ENCODE measurements at regions not wholly inside any gene's neighbourhood (a gene's known extent, or its start where the extent isn't known, plus 50 kb on each side); places are given as distances from the start of the nearest gene placed in this dataset.
"Not testable (repeated sequence)": the region's sequence is repeated elsewhere in the genome, so short reads cannot be mapped to it uniquely, and the experiment has no call there.

DNA sequence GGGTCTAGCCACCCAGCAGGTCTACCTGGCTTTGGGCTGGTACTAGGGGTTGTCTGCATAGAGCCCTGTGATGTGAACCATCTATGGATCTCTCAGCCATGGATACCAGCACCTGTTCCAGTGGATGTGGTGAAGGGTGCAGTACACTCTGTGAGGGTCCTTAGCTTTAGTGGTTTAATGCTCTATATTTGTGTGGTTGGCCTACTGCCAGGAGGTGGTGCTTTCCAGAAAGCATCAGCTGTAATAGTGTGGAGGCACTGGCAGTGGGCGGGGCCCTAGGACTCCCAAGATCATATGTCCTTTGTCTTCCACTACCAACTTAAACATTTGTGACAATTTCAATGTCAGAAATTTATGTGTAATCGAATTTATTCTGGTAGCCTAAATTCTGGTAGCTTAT is 1065.1 kb downstream of the RPIA start:
- DNase-seq: not testable (repeated sequence)

- not testable (repeated sequence) for DNase-seq
These were observed 1067.0 kb downstream of the RPIA start for GRCh38 chr2:89758332-89759026.

DNA sequence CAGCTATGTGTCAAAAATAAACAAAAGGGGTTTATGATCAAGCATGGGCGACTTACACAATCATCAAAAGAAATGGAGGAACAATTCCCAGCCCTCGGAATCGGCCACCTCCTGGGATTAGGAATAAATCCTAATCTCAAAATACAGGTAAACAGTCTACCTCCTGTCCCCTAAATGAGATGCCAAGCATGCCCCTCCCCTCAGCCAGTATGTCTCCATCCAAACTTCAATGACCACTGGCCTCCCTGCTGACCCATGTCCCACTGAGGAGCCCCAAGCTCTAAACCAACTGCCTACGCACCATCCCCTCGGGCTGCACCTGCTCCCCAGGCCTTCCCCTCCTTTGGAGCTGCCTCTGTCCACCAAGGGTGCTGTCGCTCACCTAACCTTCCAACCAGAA is 1069.3 kb downstream of the RPIA start:
- not testable (repeated sequence) for DNase-seq

- not testable (repeated sequence) for DNase-seq
These were observed 1069.7 kb downstream of the RPIA start for GRCh38 chr2:89761171-89761570.

- not testable (repeated sequence) for DNase-seq
These were observed 1070.4 kb downstream of the RPIA start for GRCh38 chr2:89761863-89762262.

DNA sequence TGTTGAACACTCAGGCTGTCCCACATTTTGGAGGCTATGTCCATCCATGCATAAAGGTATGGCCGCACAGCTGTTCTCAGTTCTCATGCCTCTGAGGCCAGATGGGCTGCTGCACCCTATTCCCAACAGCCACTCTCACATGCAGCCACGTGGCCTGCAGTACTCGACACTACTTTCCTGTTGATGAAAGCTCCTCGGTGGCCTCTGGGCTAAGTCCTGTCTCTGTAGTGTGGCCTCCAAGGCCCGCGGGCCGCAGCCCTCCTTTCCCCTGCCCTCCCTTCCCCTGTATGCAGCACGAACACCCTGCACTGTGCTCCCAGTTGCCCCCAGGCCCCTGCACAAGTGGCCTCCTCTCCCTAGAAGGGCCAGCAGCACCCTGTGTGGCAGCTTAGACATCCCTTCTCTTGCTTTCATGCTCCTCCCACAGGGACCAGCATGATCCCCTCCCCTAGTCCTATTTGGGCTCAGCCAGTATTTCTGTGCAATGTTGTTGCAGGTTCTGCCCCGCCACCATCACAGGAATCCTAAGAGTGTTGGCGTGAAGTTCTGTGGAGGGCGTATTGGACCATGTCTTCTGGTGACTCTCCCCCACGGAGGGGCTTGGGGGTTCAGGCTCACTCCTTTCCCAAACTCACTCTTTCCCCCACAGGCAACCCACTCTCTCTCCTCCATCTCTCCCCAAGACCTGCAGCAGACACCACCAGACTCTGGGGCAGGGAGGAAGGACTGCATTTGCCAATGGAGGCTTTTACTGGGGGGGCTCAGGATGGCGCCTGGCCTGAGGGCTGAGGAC is 1071.2 kb downstream of the RPIA start:
- not testable (repeated sequence) for DNase-seq

DNA sequence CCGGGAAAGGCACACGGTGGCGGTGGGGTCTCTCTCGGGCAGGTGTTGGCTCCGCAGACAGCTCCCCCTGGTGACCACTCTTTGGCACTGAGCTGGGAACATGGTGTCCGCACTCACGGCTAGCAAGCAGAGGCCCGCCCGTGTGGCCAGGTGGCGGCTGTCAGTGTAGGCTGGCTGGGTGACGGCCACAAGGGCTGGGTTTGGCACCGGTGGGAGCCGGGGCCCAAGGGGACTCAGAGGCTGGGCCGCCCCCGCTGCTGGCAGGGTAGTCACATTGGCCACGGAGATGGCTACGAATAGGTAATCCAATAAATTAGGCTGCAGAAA is 1071.7 kb downstream of the RPIA start:
- no peak for DNase-seq

DNA sequence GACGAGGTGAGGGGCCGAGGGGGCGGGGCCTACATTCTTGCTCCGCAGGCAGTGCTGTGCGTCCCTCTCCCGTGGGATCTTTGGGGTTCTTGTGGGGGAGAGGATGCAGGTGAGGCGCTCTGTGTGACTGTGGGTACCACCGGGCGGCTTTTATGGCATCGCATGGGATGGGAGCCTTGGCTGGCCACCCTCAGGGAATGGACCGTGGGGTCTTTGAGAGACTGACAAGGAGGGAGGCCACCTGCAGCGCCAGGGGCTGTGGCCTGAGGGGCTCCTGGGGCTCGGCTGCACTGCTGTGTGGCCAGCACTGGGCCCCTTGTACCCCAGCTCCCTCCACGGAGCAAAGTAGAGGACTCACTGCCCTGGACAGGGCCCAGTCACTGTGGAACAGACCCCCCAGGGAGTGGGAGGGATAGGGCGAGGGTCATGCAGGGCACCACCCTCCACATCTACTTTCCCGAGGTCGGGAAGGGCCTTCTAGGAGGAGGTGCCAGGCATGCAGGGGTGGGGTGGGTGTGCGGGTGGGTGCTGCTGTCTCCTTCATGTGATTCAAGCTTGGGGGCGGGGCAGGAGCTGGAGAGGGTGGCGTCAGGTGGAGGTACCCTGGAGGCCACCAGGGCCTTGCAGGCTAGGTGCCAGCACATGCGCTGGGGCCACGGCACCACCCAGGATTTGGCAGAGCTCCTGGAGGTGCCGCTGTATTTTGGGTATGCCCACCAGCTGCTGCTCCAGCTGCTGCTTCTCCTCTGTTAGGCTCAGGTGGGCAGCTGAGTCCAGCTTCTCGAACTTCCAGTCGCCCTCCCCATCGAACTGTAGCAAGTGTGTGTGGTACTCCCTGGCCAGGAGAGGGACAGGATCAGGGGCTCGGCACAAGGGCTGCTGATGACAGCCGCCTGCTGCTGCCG is 1072.4 kb downstream of the RPIA start:
- no peak for DNase-seq

DNA sequence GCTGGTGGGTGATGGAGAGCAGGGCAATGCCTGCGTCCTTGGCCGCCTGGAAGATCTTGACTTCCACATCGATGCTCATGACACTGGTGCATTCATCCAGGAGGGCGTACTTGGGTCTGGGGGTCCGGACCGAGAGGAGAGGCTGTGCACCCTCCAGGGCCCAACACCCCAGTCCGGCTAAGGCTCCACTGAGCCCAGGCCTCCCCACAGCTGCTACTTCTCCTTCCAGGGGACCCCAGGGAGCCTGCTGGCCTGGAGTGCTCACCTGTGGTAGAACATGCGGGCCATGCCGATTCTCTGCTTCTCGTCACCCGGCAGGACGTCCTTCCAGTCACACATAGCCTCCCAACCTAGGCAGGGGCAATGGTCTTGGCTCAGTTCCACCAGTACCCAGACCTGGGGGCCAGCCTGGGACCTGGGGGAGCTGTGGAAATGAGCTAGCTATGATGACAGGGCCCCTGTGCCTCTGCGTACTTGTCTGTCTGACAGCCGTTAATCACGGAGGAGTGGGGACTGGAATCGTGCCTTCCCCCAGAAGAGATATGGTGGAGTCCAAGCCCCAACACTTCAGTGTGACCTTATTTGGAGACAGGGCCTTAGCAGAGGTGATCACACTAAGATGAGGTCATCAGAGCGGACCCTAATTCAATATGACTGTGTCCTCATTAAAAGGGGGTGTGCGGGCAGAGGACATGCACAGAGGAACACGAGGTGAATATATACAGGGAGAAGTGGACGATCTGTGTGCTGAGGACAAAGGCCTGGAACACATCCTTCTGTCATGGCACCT is 1073.3 kb downstream of the RPIA start:
- not testable (repeated sequence) for DNase-seq

- not testable (repeated sequence) for DNase-seq
These were observed 1073.9 kb downstream of the RPIA start for GRCh38 chr2:89765361-89765718.

- not testable (repeated sequence) for DNase-seq
These were observed 1074.9 kb downstream of the RPIA start for GRCh38 chr2:89766141-89766990.

GRCh38 chr2:89767058-89767457 is 1075.6 kb downstream of the RPIA start:
- not testable (repeated sequence) for DNase-seq

DNA sequence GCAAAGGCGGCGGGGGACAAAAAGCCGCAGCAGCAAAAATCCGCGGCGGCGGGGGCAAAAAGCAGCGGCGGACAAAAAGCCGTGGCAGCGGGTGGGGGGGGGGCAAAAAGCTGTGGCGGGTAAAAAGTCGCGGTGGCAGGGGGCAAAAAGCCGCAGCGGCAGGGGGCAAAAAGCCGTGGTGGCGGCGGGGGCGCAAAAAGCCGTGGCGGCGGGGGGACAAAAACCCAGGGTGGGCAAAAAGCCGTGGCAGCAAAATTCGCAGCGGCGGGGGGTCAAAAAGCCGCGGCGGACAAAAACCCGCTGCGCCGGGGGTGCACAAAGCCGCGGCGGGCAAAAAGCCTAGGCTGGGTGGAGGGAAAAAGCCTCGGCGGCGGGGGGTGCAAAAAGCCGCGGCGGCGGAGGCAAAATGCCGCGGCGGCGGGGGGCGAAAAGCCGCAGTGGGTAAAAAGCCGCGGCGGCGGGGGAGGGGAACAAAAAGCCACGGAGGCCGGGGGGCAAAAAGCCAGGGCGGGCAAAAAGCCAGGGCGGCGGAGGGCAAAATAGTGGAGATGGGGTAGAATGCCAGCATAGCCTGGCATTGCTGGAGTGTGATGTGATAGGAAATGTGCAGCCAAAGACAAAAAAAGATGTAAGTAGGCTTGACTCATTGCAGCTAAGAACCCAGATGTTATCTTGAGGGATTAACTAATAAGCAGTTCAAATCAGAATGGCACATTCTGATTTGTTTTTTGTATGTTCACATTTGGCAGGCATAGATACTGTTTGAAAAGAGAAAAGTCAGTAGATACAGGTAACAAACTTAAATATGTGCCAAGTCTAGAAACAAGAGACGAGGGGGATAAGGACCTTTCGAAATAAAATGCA is 1076.3 kb downstream of the RPIA start:
- no peak for DNase-seq

DNA sequence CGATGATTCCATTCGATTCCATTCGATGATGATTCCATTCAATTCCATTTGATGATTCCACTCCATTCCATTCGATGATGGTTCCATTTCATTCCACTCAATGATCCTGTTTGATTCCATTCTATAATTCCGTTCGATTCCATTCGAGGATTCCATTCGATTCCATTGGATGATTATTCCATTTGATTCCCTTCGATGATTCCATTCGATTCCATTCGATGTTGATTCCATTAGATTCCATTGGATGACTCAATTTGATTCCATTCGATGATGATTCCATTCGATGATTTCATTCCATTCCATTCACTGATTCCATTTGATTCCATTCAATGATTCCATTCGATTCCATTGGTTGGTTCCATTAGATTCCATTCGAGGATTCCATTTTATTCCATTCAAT is 1084.4 kb downstream of the RPIA start:
- DNase-seq: no peak

GRCh38 chr2:89780318-89780717 is 1088.8 kb downstream of the RPIA start:
- no peak for DNase-seq

DNA sequence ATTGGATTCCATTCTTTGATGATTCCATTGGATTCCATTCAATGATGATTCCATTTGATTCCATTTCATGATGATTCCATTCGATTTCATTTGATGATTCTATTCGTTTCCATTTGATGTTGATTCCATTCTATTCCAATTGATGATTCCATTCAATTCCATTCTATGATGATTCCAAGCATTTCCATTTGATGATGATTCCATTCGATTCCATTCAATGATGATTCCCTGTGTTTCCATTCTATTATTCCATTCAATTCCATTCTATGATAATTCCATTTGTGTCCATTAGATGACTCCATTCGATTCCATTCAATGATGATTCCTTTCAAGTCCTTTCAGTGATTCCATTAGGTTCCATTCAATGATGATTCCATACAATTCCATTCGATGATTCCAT is 1090.5 kb downstream of the RPIA start:
- no peak for DNase-seq

- DNase-seq: no peak
These were observed 1093.5 kb downstream of the RPIA start for GRCh38 chr2:89784960-89785359.

DNA sequence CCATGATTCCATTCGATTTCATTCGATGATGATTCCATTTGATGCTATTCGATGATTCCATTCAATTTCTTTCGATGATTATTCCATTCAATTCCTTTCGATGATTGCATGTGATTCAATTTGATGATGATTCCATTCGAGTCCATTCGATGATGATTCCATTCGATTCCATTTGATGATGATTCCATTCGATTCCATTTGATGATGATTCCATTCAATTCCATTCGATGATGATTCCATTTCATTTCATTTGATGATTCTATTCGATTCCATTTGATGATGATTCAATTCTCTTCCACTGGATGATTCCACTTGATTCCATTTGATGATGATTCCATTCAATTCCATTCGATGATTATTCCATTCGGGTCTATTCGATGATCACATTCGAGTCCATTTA is 1094.1 kb downstream of the RPIA start:
- not testable (repeated sequence) for DNase-seq

- DNase-seq: not testable (repeated sequence)
These were observed 1095.2 kb downstream of the RPIA start for GRCh38 chr2:89786642-89787041.

DNA sequence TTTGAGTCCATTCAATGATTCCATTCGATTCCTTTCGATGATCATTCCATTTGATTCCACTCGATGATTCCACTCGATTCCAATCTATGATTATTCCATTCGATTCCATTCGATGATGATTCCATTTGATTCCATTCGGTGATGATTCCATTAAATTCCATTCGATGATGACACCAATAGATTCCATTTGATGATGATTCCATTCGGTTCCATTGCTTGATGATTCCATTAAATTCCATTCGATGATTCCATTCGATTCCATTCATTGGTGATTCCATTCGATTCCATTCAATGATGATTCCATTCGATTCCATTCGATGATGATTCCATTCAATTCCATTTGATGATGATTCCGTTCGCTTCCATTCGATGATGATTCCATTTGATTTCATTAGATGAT is 1104.1 kb downstream of the RPIA start:
- DNase-seq: not testable (repeated sequence)
